HEK293T (cell line): ENCODE measurements at regions not wholly inside any gene's neighbourhood (a gene's known extent, or its start where the extent isn't known, plus 50 kb on each side); places are given as distances from the start of the nearest gene placed in this dataset.

ENCODE experiments used
- ARNT ChIP-seq: fragments of 450-650 bp; IDR thresholded peaks from 2 replicates; pipeline ENCODE4 v1.6.1; 2017; ENCODE audit warnings: mild to moderate bottlenecking
- BHLHE40 ChIP-seq: fragments of 450-650 bp; IDR thresholded peaks from 2 replicates; pipeline ENCODE4 v1.6.1; 2016; ENCODE audit warnings: mild to moderate bottlenecking, moderate library complexity, borderline replicate concordance
- FOXA1 ChIP-seq: fragments of 450-650 bp; IDR thresholded peaks from 2 replicates; pipeline ENCODE4 v1.6.1; 2016; ENCODE audit warnings: mild to moderate bottlenecking
- FOXK2 ChIP-seq: fragments of 450-650 bp; IDR thresholded peaks from 2 replicates; pipeline ENCODE4 v1.6.1; 2016; ENCODE audit warnings: mild to moderate bottlenecking
- FOXM1 ChIP-seq: fragments of 450-650 bp; IDR thresholded peaks from 2 replicates; pipeline ENCODE4 v1.6.1; 2017; ENCODE audit warnings: mild to moderate bottlenecking, borderline replicate concordance
- HDGF ChIP-seq: fragments of 450-650 bp; IDR thresholded peaks from 2 replicates; pipeline ENCODE4 v1.6.1; 2017; ENCODE audit warnings: antibody characterized with exemption, borderline replicate concordance
- L3MBTL2 ChIP-seq: fragments of 450-650 bp; conservative IDR thresholded peaks from 2 replicates; pipeline ENCODE4 v1.6.1; 2016; ENCODE audit warnings: mild to moderate bottlenecking
- LEF1 ChIP-seq: fragments of 450-650 bp; IDR thresholded peaks from 2 replicates; pipeline ENCODE4 v1.6.1; 2017; ENCODE audit warnings: mild to moderate bottlenecking, borderline replicate concordance
- PKNOX1 ChIP-seq: fragments of 450-650 bp; IDR thresholded peaks from 2 replicates; pipeline ENCODE4 v1.6.1; 2016
- SP1 ChIP-seq: fragments of 450-650 bp; IDR thresholded peaks from 2 replicates; pipeline ENCODE4 v1.6.1; 2017
- SUZ12 ChIP-seq: fragments of 450-650 bp; IDR thresholded peaks from 2 replicates; pipeline ENCODE4 v1.6.1; 2016; ENCODE audit warnings: mild to moderate bottlenecking
- TARDBP ChIP-seq: fragments of 450-650 bp; IDR thresholded peaks from 2 replicates; pipeline ENCODE4 v1.6.1; 2016
- ZNF384 ChIP-seq: fragments of 450-650 bp; IDR thresholded peaks from 2 replicates; pipeline ENCODE4 v1.6.1; 2016

GRCh38 chr6:88378639-88379038, 212.5 kb upstream of the CNR1 start:
- TF ChIP-seq FOXA1 (no peak), BHLHE40 (no peak), SUZ12 (no peak), HDGF (no peak), ZNF384 (no peak), SP1 (no peak), ARNT (no peak), FOXM1 (no peak), FOXK2 (no peak), L3MBTL2 (no peak), TARDBP (no peak), PKNOX1 (no peak), LEF1 (no peak)
